ENCODE measurements at regions not wholly inside any gene's neighbourhood (a gene's known extent, or its start where the extent isn't known, plus 50 kb on each side); places are given as distances from the start of the nearest gene placed in this dataset.

GRCh38 chr4:158094413-158095134 is 78.3 kb downstream of the GASK1B start:
- TF ChIP-seq, protein P1, sequence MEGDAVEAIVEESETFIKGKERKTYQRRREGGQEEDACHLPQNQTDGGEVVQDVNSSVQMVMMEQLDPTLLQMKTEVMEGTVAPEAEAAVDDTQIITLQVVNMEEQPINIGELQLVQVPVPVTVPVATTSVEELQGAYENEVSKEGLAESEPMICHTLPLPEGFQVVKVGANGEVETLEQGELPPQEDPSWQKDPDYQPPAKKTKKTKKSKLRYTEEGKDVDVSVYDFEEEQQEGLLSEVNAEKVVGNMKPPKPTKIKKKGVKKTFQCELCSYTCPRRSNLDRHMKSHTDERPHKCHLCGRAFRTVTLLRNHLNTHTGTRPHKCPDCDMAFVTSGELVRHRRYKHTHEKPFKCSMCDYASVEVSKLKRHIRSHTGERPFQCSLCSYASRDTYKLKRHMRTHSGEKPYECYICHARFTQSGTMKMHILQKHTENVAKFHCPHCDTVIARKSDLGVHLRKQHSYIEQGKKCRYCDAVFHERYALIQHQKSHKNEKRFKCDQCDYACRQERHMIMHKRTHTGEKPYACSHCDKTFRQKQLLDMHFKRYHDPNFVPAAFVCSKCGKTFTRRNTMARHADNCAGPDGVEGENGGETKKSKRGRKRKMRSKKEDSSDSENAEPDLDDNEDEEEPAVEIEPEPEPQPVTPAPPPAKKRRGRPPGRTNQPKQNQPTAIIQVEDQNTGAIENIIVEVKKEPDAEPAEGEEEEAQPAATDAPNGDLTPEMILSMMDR (IDR thresholded peaks at IDR 0.05): no peak
- no peak for TF ChIP-seq POLR2A (IDR thresholded peaks at IDR 0.05)

Measured in uterus (tissue), 2 donors.